ENCODE measurements at regions not wholly inside any gene's neighbourhood (a gene's known extent, or its start where the extent isn't known, plus 50 kb on each side); places are given as distances from the start of the nearest gene placed in this dataset.

DNA sequence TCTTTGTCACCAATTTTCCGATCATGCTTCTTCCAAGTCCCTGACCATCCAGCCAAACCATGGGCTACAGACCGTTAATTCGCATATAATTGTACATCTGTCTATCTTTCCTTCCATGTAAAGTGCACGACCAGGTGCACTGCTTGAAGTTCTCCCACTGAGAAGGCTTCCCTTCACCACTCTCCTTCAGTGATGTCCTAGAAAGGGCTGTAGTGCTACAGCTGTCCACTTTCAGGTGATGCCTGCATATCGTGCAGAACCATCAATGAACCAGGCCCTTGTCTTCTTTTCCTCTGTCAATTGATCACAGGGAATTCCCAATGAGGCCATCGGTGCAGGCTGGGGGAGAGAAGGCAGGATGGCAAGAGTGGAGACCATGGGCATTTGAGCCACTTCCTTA, 148.9 kb downstream of the TMEM182 start:
- H3K4me3 ChIP-seq (ENCODE audit: low read length) = no peak overlapping the region
- DNase-seq = no peak
- no peak overlapping the region for H3K27ac ChIP-seq (ENCODE audit: low read length)
- H3K36me3 ChIP-seq (ENCODE audit: control insufficient read depth, insufficient read depth, low read length) = no peaks in the 10 kb centered on the region
- 88% methylated on average over 5 of the region's 6 CpGs for WGBS (ENCODE audit: insufficient coverage)
- no peaks in the 10 kb centered on the region for H3K4me1 ChIP-seq (ENCODE audit: control insufficient read depth, insufficient read depth, low read length)
- peaks cover 2% of the 10 kb centered on the region for H3K9me3 ChIP-seq (replicated peaks; ENCODE audit: control insufficient read depth, low read depth, low read length)
- no peaks in the 10 kb centered on the region for H3K27me3 ChIP-seq (ENCODE audit: control insufficient read depth, insufficient read depth, low read length)

DNA sequence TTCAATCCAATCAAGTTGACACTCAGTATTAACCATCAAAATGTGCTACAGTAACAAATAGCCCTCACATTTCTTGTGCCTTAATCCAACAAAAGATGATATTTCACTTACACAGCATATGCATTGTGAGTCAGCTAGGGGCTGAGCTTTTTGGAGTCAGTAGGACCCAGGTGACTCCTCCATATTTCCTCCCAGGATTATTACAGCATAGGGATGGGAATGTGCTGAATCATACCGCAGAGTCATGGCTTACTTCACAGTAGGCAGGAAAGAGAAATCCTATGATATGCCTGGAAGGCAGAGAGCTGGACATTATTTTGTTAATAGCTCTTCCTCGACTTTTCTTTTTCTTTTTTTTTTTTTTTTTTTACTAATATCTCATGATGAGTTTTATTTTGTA, 153.3 kb downstream of the TMEM182 start:
- H3K36me3 ChIP-seq (ENCODE audit: control insufficient read depth, insufficient read depth, low read length) = no peaks in the 10 kb centered on the region
- no peaks in the 10 kb centered on the region for H3K4me1 ChIP-seq (ENCODE audit: control insufficient read depth, insufficient read depth, low read length)
- no peak for DNase-seq
- no CpG with 5 or more reads among the region's 2 CpGs for WGBS (ENCODE audit: insufficient coverage)
- no peak overlapping the region for H3K4me3 ChIP-seq (ENCODE audit: low read length)
- no peak overlapping the region for H3K27ac ChIP-seq (ENCODE audit: low read length)
- H3K9me3 ChIP-seq (replicated peaks; ENCODE audit: control insufficient read depth, low read depth, low read length) = peaks cover 6% of the 10 kb centered on the region
- H3K27me3 ChIP-seq (ENCODE audit: control insufficient read depth, insufficient read depth, low read length) = no peaks in the 10 kb centered on the region

DNA sequence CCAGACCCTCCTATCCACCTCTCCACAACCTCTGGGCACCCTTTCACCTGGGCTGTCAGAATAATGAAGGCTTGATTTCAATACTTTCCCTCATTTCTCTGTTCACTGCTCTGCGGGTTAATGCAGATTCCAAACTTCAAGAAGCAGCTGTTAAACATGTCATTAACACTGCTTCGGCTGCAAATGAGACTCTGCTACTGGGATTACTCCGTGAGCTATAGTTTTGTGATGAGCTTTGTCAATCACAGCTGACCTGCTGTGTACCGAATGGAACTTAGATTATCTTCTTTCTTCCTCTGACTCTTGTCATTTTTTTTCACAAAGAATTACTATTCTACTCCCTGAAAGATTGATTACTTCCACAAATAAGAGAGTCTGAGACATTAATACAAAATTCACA, 160.5 kb downstream of the TMEM182 start:
- Histone ChIP-seq H3K4me3 (ENCODE audit: low read length) (no peak overlapping the region), H3K27me3 (ENCODE audit: control insufficient read depth, insufficient read depth, low read length) (no peaks in the 10 kb centered on the region), H3K9me3 (replicated peaks; ENCODE audit: control insufficient read depth, low read depth, low read length) (no peaks in the 10 kb centered on the region), H3K36me3 (ENCODE audit: control insufficient read depth, insufficient read depth, low read length) (no peaks in the 10 kb centered on the region), H3K4me1 (ENCODE audit: control insufficient read depth, insufficient read depth, low read length) (no peaks in the 10 kb centered on the region), H3K27ac (ENCODE audit: low read length) (no peak overlapping the region)
- 40% methylated on average over 1 of the region's 4 CpGs for WGBS (ENCODE audit: insufficient coverage)
- no peak for DNase-seq

DNA sequence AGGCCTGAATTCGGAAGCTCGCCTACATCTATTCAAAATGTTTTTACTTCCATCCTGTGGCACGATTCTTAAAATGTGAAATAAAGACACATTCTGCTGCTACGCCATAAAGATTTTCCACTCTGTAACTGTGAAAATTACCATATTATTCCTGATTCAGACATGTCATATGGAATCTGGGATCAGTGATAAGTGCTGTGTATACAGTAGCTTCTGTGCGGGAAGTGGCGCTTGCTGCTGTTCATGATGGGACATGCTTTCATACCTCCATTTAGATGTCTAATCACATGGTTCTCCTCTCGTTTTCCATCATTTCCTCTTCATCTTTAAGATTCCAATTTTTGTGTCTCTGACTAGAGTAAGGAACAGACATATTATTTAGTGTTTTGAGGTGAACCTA, 163.2 kb downstream of the TMEM182 start:
- no peak for DNase-seq
- no peak overlapping the region for H3K27ac ChIP-seq (ENCODE audit: low read length)
- WGBS (ENCODE audit: insufficient coverage) = no CpG with 5 or more reads among the region's 7 CpGs
- H3K4me1 ChIP-seq (ENCODE audit: control insufficient read depth, insufficient read depth, low read length) = no peaks in the 10 kb centered on the region
- H3K4me3 ChIP-seq (ENCODE audit: low read length) = no peak overlapping the region
- no peaks in the 10 kb centered on the region for H3K9me3 ChIP-seq (replicated peaks; ENCODE audit: control insufficient read depth, low read depth, low read length)
- no peaks in the 10 kb centered on the region for H3K36me3 ChIP-seq (ENCODE audit: control insufficient read depth, insufficient read depth, low read length)
- H3K27me3 ChIP-seq (ENCODE audit: control insufficient read depth, insufficient read depth, low read length) = no peaks in the 10 kb centered on the region

DNA sequence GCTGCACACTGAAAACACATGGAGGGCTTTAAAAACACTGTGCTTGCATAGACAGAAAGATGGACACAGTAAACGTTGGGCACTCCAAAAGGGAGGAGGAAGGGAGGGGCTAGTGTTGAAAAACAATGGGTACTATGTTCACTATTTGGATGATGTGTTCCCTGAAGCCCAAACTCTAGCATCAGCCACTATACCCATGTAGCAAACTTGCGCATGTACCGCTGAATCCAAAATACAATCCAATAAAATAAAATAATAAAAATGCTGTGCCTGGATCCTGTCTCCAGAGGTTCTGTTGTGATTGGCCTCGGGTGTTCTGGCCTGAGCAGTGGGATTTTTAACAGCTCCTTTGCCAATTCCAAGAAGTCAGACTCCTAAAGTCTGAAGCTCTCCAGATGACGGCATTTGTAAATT, 166.0 kb downstream of the TMEM182 start:
- H3K27ac ChIP-seq (ENCODE audit: low read length) = no peak overlapping the region
- no peak for DNase-seq
- H3K4me1 ChIP-seq (ENCODE audit: control insufficient read depth, insufficient read depth, low read length) = no peaks in the 10 kb centered on the region
- H3K4me3 ChIP-seq (ENCODE audit: low read length) = no peak overlapping the region
- H3K36me3 ChIP-seq (ENCODE audit: control insufficient read depth, insufficient read depth, low read length) = no peaks in the 10 kb centered on the region
- no peaks in the 10 kb centered on the region for H3K9me3 ChIP-seq (replicated peaks; ENCODE audit: control insufficient read depth, low read depth, low read length)
- no peaks in the 10 kb centered on the region for H3K27me3 ChIP-seq (ENCODE audit: control insufficient read depth, insufficient read depth, low read length)
- no CpG with 5 or more reads among the region's 5 CpGs for WGBS (ENCODE audit: insufficient coverage)

DNA sequence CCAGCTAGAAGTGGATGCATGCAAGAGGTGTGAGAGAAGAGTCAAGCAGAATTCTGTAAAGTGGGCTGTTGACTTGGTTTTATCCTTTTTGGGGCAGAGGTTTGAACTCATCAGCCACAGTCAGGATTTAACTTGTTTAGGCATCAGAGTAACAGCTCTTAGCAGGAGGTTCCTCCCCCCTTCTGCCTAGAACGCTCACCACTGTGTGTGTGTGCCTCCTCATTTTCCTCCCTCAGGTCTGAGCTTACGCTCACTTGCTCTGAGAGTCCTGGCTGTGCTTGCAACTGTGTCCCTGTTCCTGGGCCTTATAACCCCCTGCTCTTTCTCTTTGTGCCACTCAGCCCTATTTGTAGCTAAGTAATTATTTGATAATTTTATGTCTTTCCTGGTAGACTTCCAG, 167.9 kb downstream of the TMEM182 start:
- Histone ChIP-seq H3K4me3 (ENCODE audit: low read length) (no peak overlapping the region), H3K9me3 (replicated peaks; ENCODE audit: control insufficient read depth, low read depth, low read length) (no peaks in the 10 kb centered on the region), H3K36me3 (ENCODE audit: control insufficient read depth, insufficient read depth, low read length) (no peaks in the 10 kb centered on the region), H3K27ac (ENCODE audit: low read length) (no peak overlapping the region), H3K4me1 (ENCODE audit: control insufficient read depth, insufficient read depth, low read length) (no peaks in the 10 kb centered on the region), H3K27me3 (ENCODE audit: control insufficient read depth, insufficient read depth, low read length) (no peaks in the 10 kb centered on the region)
- WGBS (ENCODE audit: insufficient coverage) = 40% methylated on average over 2 of the region's 2 CpGs
- no peak for DNase-seq

DNA sequence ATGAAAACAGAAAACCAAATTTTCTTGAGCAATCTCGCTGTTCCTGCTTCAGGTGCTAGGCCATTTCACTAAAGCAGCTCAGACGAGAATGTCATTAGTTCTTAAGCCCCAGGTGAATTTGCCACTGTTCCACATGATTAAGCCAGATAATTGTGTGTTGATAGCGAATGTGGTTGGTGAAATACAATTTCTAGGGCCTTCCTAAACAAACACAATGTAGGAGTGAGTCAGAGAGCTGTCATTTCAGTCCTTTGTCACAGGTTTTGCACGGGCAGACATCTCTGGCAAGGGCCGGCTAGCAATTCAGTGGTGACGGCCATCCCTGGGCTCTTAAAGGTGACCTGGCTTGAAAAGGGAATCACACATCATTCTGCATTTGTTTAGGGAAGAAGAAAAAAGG, 170.7 kb downstream of the TMEM182 start:
- WGBS (ENCODE audit: insufficient coverage) = 64% methylated on average over 4 of the region's 6 CpGs

DNA sequence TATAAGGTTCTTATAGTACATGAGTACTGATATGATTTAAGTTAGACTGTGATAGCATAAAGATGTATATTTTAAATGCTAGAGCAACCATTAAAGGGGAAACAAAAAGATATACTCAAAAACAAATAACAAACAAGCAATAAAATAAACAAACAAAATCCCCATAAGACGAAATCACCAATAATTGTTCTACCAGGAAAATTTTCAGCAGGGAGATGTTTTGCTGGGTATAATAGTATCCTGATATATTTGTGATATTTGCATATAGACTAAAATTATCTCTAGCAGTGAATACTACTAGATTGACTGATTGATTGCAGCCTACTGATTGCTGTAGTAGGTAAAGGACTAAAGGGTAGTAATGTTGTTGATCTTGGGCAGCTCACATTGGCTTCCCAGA, 177.4 kb downstream of the TMEM182 start:
- no peak for DNase-seq
- Histone ChIP-seq H3K4me3 (ENCODE audit: low read length) (no peak overlapping the region), H3K4me1 (ENCODE audit: control insufficient read depth, insufficient read depth, low read length) (no peaks in the 10 kb centered on the region), H3K27me3 (ENCODE audit: control insufficient read depth, insufficient read depth, low read length) (no peaks in the 10 kb centered on the region), H3K9me3 (replicated peaks; ENCODE audit: control insufficient read depth, low read depth, low read length) (no peaks in the 10 kb centered on the region), H3K36me3 (ENCODE audit: control insufficient read depth, insufficient read depth, low read length) (no peaks in the 10 kb centered on the region), H3K27ac (ENCODE audit: low read length) (no peak overlapping the region)
- WGBS (ENCODE audit: insufficient coverage) = no CpG with 5 or more reads among the region's 1 CpG

More for the DNA sequence above, 170.7 kb downstream of the TMEM182 start:
- no peaks in the 10 kb centered on the region for H3K4me1 ChIP-seq (ENCODE audit: control insufficient read depth, insufficient read depth, low read length)
- no peak for DNase-seq
- H3K27me3 ChIP-seq (ENCODE audit: control insufficient read depth, insufficient read depth, low read length) = no peaks in the 10 kb centered on the region
- H3K27ac ChIP-seq (ENCODE audit: low read length) = no peak overlapping the region
- no peak overlapping the region for H3K4me3 ChIP-seq (ENCODE audit: low read length)
- H3K9me3 ChIP-seq (replicated peaks; ENCODE audit: control insufficient read depth, low read depth, low read length) = no peaks in the 10 kb centered on the region
- H3K36me3 ChIP-seq (ENCODE audit: control insufficient read depth, insufficient read depth, low read length) = no peaks in the 10 kb centered on the region

DNA sequence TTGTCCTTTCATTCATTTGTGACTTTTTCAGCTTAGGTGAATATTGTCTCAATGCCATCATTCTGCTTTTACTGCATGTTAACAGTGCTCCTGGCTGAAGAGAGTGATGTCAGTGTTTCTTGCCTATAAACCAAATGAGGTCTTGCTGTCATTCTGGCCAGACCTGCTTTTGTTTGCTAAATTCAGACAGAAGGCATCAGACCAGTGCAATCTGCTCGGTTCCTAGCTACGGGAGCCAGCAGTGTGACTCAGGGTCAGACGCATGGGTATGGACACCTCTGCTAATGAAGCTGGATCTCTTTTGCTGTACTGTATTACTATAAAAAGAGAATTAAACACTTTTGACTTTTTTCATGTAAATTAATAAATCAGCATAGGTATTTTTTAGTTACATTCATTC, 178.9 kb downstream of the TMEM182 start:
- no peak for DNase-seq
- WGBS (ENCODE audit: insufficient coverage) = no CpG with 5 or more reads among the region's 3 CpGs
- Histone ChIP-seq H3K27ac (ENCODE audit: low read length) (no peak overlapping the region), H3K4me3 (ENCODE audit: low read length) (no peak overlapping the region), H3K27me3 (ENCODE audit: control insufficient read depth, insufficient read depth, low read length) (no peaks in the 10 kb centered on the region), H3K36me3 (ENCODE audit: control insufficient read depth, insufficient read depth, low read length) (no peaks in the 10 kb centered on the region), H3K4me1 (ENCODE audit: control insufficient read depth, insufficient read depth, low read length) (no peaks in the 10 kb centered on the region), H3K9me3 (replicated peaks; ENCODE audit: control insufficient read depth, low read depth, low read length) (no peaks in the 10 kb centered on the region)

DNA sequence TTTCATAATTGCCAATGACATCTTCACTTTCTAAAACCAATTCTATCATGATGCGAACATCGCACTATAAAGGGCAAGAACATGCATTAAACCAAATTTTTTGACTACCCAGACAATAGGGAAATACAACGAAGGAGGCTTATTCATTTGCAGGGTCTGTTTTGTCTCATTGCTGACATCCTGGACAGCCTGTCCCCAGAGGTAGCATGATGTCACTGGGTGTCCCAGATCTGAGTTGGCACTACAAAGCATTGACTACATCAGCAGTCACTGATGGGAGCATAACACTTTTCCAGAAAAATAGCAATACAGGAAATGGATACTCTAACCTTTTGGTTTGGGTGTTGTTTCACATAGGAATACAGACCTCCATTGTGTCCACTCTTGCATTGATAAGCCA, 180.3 kb downstream of the TMEM182 start:
- Histone ChIP-seq H3K4me1 (ENCODE audit: control insufficient read depth, insufficient read depth, low read length) (no peaks in the 10 kb centered on the region), H3K4me3 (ENCODE audit: low read length) (no peak overlapping the region), H3K9me3 (replicated peaks; ENCODE audit: control insufficient read depth, low read depth, low read length) (no peaks in the 10 kb centered on the region), H3K27me3 (ENCODE audit: control insufficient read depth, insufficient read depth, low read length) (no peaks in the 10 kb centered on the region), H3K27ac (ENCODE audit: low read length) (no peak overlapping the region), H3K36me3 (ENCODE audit: control insufficient read depth, insufficient read depth, low read length) (no peaks in the 10 kb centered on the region)
- no peak for DNase-seq
- WGBS (ENCODE audit: insufficient coverage) = 94% methylated on average over 3 of the region's 3 CpGs

DNA sequence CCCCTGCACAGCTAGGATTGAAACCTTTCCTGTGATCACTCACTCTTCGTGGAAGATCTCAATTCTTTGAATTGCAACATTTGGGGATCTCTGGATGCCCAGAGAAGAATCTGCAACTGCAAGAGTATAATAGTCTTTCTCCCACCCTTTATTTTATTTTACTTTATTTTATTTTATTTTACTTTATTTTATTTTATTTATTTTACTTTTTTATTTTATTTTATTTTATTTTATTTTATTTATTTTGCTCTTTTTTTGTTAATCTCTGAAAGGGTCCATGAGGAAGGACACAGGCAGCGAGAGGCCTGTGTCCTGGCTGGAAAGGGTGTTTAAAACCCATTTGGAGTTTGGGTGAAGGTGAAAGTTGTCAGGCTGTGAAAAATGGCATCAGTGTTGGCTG, 181.4 kb downstream of the TMEM182 start:
- no peak for DNase-seq
- H3K4me3 ChIP-seq (ENCODE audit: low read length) = no peak overlapping the region
- no peaks in the 10 kb centered on the region for H3K4me1 ChIP-seq (ENCODE audit: control insufficient read depth, insufficient read depth, low read length)
- no peaks in the 10 kb centered on the region for H3K9me3 ChIP-seq (replicated peaks; ENCODE audit: control insufficient read depth, low read depth, low read length)
- no CpG with 5 or more reads among the region's 2 CpGs for WGBS (ENCODE audit: insufficient coverage)
- no peaks in the 10 kb centered on the region for H3K27me3 ChIP-seq (ENCODE audit: control insufficient read depth, insufficient read depth, low read length)
- H3K27ac ChIP-seq (ENCODE audit: low read length) = no peak overlapping the region
- H3K36me3 ChIP-seq (ENCODE audit: control insufficient read depth, insufficient read depth, low read length) = no peaks in the 10 kb centered on the region

Measured in muscle of leg (tissue), 3 donors.